HG02610 (cell line): ENCODE measurements at regions not wholly inside any gene's neighbourhood (a gene's known extent, or its start where the extent isn't known, plus 50 kb on each side); places are given as distances from the start of the nearest gene placed in this dataset.
"Not testable (repeated sequence)": the region's sequence is repeated elsewhere in the genome, so short reads cannot be mapped to it uniquely, and the experiment has no call there.

Source experiments
- ATAC-seq: cut with Tn5 transposase; IDR thresholded peaks from one replicate; pipeline ENCODE4 v1.9.1; 2021; ENCODE audit warnings: mild to moderate bottlenecking, moderate library complexity; ENCODE audit not compliant: unreplicated experiment

GRCh38 chr10:90018819-90019218 is 317.4 kb downstream of the KIF20B start:
- no peak for ATAC-seq

GRCh38 chr10:90020506-90020905 is 319.1 kb downstream of the KIF20B start:
- ATAC-seq, result no peak

DNA sequence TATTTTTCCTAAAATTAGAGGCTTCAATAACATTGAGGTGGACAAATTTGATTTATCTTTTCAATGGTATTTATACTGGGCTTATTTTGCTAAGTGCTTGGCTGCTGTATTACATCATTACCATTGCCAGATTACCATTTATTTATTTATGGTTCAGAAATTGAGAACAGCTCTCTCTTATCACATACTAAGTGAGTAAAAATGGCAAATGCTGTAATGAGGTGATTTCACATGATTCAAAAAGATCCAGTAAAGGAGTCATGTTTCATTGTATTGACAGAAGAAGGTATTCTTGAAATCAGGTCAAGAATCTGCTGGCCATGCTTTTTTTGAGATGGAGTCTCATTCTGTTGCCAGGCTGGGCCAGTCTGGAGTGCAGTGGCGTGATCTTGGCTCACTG is 322.6 kb downstream of the KIF20B start:
- ATAC-seq, result no peak

DNA sequence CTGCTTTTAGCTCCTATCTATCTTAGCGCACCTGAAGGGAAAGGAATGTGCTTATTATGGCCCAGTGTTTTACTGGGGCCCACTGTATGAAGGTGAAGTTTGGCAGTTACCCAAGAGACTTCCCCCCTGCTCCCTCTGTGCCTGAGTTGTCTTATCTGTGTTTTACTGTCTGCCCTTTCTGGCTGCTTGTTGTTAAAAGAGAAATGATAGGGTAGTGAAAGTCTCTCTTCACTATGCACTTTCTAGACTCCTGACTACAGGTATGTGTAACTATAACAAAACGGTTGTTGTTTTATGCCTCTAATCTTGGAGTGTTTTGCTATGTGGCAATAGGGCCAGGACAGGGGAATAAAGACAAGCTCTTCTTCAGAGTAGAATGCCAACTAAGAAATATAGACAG is 326.9 kb downstream of the KIF20B start:
- ATAC-seq, result no peak

GRCh38 chr10:90031776-90032175 is 330.4 kb downstream of the KIF20B start:
- no peak for ATAC-seq

GRCh38 chr10:90032519-90032918 is 331.1 kb downstream of the KIF20B start:
- ATAC-seq, result no peak

DNA sequence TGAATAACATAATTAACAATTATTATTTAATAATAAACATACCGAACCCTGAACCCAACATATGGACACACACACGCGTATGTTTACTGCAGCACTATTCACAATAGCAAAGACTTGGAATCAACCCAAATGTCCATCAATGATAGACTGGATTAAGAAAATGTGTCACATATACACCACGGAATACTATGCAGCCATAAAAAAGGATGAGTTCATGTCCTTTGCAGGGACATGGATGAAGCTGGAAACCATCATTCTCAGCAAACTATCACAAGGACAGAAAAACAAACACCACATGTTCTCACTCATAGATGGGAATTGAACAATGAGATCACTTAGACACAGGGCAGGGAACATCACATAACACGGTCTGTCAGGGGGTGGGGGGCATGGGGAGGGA is 333.5 kb downstream of the KIF20B start:
- ATAC-seq, result not testable (repeated sequence)

GRCh38 chr10:90041585-90041984 is 340.2 kb downstream of the KIF20B start:
- no peak for ATAC-seq

DNA sequence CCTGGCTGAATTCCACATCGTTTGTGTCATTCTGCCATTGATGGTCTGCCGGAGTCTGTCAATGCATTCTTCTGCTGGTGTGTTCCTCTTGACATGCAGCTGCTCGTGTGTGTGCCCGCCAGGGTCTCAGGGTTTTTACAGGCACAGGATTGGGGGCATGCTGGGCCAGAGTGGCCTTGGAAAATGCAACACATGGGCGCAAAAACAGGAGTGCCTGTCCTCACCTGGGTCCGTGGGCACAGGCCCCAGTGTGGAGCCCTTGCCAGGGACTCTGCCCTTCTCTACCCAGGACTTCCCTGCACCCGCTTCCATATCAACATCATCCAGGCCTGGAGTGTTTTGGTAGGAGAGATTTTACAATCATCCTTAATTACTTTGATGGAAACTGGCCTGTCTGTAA is 340.7 kb downstream of the KIF20B start:
- ATAC-seq, result no peak

DNA sequence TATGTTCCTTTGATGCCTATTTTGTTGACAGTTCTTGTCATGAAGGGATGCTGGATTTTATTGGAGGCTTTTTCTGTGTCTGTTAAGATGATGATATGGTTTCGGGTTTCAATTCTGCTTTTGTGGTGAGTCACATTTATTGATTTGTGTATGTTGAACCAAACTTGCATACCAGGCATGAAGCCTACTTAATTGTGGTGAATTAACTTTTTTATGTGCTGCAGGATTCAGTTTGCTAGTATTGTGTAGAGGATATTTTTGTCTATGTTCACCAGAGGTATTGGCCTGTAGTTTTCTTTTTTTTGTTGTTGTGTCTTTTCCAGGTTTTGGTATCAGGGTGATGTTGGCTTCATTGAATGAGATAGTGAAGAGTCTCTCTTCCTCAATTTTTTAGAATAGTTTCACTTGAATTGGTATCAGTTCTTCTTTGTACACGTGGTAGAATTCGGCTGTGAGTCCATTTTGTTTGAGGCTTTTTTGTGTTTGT is 345.9 kb downstream of the KIF20B start:
- ATAC-seq, result peak; percentile 82

DNA sequence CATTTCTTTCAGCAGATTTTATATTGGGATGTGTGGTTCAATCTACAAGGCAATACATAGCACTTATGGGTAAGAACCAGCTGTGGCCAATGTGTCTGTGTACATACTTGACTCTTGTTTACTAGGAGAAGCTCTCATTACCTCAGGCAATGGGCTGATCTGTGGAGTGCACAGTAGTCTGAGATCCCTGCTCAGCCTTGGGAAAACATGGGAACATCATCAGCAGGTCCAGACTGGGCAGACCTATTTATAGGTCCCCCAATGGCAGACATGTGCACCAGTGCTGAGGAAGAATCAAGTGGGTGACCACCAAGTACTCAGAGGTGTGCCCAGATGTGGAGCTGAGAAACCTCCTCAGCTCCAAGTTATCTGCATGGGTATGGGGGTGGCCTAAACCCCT is 349.7 kb downstream of the KIF20B start:
- no peak for ATAC-seq

- peak; percentile 40 for ATAC-seq
These were observed 350.1 kb downstream of the KIF20B start for GRCh38 chr10:90051474-90051873.

DNA sequence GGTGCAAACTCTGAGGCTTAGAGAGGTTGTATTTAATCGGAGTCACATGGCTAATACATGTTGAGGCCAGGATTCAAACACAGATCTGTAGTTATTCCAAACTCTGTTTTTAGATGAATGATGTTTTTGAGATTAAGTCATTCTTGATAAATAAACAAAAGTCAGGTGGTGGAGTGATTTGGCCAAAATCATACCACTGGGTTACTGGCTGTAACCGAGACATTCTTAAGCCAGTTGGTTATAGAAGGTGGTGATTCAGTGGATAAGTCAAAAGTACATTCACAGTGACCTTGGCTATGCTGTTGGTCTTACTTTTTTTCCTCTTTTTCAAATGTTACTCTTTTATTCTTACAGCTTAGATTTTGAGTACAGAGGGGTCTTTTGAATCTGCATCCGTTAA is 361.4 kb downstream of the KIF20B start:
- ATAC-seq, result no peak

GRCh38 chr10:90064295-90064694 is 362.9 kb downstream of the KIF20B start:
- ATAC-seq, result no peak

DNA sequence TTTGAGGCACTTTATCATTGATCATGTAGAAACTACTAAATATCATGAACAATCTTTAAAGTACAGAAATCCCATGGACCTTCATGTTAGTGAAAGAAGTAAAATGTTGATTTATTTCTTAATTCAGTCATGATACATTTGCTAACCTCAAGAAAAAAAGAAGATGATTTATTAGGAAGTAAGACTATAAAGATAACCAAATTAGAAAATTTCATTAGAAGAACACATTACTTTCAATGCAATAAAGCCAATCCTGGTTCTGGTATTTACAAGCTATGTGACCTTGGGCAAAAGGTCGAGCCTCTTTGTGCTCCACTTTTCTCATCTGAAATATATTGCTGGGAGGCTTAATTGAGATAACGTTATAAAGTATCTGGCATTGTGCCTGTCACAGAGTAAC is 365.0 kb downstream of the KIF20B start:
- no peak for ATAC-seq

DNA sequence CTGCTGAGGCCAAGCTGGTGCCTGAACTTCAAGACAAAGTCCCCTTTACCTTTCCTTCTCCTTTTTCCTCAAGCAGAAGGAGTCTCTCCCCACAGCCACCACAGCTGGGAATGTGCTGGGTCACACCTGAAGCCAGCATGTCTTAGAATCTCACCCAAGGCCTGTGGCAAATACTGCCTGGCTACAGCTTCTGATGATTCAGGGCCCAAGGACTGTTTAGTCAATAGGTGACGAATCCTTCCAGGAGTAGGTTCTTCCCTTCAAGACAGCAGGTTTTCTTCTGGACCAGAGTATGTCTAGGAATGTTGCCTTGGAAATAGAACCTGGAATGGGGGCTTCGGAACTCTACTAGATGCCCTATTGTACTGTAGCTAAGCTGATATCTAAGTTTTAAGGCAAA is 374.6 kb downstream of the KIF20B start:
- no peak for ATAC-seq

DNA sequence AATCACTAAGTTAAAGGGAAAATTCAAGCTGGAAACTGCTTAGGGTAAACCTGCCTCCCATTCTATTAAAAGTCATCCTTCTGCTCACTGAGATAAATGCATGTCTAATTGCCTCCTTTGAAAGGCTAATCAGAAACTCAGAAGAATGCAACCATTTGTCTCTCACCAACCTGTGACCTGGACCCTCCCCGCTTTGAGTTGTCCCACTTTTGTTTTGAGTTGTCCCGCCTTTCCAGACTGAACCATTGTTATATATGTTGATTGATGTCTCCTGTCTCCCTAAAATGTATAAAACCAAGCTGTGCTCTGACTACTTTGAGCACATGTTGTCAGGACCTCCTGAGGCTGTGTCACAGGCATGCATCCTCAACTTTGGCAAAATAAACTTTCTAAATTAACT is 378.4 kb downstream of the KIF20B start:
- no peak for ATAC-seq

DNA sequence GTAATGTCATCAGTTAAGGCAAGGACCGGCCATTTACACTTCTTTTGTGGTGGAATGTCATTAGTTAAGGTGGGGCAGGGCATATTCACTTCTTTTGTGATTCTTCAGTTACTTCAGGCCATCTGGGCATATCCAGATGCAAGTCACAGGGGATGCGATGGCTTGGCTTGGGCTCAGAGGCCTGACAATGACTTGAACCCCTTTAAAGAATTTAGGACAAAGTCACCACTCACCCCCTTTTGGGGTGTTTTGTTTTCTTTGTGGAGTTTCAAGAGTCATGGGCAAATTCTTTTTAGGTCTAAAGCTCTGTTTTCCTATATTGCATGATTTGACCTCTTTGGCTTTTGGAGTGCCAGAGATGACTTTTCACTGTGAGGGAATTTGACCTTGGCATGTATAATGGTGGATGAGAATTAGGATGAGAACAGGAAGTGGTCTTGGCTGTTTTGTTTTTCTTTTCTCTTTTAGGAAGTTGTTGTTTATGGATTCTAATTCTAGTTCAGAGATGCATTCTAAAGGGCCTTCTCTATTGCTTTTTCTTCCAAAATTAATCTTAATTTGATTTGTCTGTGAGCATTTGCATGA is 385.3 kb downstream of the KIF20B start:
- peak; percentile 8 for ATAC-seq

DNA sequence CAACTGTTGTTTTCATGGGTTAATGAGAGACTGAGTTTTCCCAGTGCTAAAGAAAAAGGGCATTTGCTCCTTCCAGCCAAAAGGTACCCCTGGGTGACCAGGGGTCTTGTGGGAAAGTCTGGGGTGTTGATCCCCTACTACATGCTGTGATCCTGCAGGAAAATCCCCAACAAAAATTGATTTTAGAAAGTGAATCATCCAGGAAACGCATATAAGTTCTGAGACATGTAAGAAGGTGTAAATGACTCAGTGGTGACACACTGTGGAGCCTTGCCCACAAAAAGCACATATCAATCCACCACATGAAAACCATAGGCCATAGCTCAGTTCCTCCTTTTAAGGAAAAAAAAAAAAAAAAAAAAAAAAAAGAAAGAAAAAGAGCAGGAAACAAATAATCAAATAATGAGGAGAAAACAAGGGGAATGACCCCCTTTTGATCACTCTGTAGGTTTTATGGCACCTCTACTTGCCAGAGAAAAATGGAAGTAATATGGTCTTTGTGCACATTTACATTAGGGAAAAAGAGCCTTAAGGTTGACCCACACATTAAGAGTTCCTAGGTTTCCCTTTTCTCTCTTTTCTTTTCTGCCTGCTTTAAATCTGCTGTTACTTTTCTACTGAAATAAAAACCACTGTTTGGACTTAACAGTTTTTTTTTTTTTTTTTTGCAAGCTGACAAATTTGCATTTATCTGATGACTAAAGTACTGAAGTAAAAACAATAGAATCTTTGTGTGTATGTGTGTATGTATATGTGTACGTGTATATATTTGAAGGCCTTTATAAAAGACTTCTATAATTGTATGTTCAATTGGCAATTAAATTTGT is 386.0 kb downstream of the KIF20B start:
- ATAC-seq, result peak; percentile 100

DNA sequence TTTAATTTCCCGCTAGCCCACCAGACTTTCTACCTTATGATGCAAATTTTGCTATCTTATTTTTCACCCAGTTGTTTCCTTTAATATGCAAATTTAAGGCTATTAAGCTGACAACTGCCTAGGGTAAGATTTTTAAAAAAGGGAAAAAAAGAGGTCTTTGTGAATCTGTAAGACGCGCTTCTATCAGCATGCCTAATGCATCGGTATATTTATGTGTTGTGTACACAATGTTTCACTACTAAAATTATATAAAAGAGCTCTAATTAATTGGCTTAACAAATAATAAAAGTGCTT is 386.6 kb downstream of the KIF20B start:
- ATAC-seq, result no peak

DNA sequence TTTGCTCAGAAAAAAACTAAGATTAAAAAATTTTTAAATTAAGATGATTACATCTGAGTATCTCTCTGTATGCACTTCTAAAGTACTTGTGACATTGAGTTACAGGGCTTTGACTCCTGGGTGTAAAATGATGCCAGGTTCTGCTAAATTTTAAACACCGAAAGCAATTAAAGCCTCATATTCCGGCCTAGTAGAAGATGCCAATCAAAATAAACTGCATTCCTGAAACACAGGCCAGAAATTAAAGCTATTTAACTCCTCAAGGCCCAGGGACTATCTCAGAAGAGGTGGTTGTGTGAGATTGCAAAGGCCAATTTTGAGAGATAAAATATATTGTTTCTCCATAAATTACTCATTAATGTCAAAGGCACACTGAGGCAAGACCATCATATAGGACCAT is 388.3 kb downstream of the KIF20B start:
- ATAC-seq, result no peak

GRCh38 chr10:90096196-90096595 is 394.8 kb downstream of the KIF20B start:
- no peak for ATAC-seq

DNA sequence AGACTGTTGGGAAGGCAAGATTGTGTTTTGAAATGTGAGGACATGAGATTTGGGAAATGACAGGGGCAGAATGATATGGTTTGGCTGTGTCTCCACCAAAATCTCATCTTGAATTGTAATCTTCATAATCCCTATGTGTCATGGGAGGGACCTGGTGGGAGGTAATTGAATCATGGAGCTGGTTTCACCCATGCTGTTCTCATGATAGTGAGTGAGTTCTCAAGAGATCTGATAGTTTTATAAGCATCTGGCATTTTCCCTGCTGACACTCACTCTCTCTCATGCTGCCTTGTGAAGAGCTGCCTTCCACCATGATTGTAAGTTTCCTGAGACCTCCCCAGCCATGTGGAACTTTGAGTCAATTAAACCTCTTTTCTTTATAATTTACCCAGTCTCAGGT is 406.2 kb downstream of the KIF20B start:
- not testable (repeated sequence) for ATAC-seq
